ENCODE measurements at regions not wholly inside any gene's neighbourhood (a gene's known extent, or its start where the extent isn't known, plus 50 kb on each side); places are given as distances from the start of the nearest gene placed in this dataset.

GRCh38 chr20:58005581-58006345, 222.7 kb downstream of the ANKRD60 start:
- Mint-ChIP-seq H3K27me3 (peaks cover 15% of the 10 kb centered on the region), H3K27ac (no peak overlapping the region), H3K4me1 (ENCODE audit: unreplicated experiment) (peaks cover 6% of the 10 kb centered on the region), H3K9me3 (no peaks in the 10 kb centered on the region), H3K4me3 (no peak overlapping the region), H3K36me3 (no peaks in the 10 kb centered on the region)
- TF ChIP-seq CTCF (conservative IDR thresholded peaks at IDR 0.05): no peak
- DNase-seq (ENCODE audit: extremely low spot score, unreplicated experiment): no peak

- Mint-ChIP-seq H3K27me3 (peaks cover 15% of the 10 kb centered on the region), H3K4me1 (ENCODE audit: unreplicated experiment) (peaks cover 6% of the 10 kb centered on the region), H3K9me3 (no peaks in the 10 kb centered on the region), H3K27ac (no peak overlapping the region), H3K4me3 (no peak overlapping the region), H3K36me3 (no peaks in the 10 kb centered on the region)
- DNase-seq (ENCODE audit: extremely low spot score, unreplicated experiment): no peak
- TF ChIP-seq CTCF (conservative IDR thresholded peaks at IDR 0.05): no peak
These were observed 223.6 kb downstream of the ANKRD60 start for GRCh38 chr20:58004900-58005299.

- H3K36me3 Mint-ChIP-seq: no peaks in the 10 kb centered on the region
- no peak overlapping the region for H3K4me3 Mint-ChIP-seq
- peaks cover 7% of the 10 kb centered on the region for H3K27me3 Mint-ChIP-seq
- DNase-seq (ENCODE audit: extremely low spot score, unreplicated experiment): no peak
- no peaks in the 10 kb centered on the region for H3K9me3 Mint-ChIP-seq
- H3K4me1 Mint-ChIP-seq (ENCODE audit: unreplicated experiment): peaks cover 6% of the 10 kb centered on the region
- no peak overlapping the region for H3K27ac Mint-ChIP-seq
- no peak for TF ChIP-seq CTCF (conservative IDR thresholded peaks at IDR 0.05)
These were observed 224.3 kb downstream of the ANKRD60 start for GRCh38 chr20:58004146-58004545.

- no peak overlapping the region for H3K27ac Mint-ChIP-seq
- no peaks in the 10 kb centered on the region for H3K36me3 Mint-ChIP-seq
- peaks cover 6% of the 10 kb centered on the region for H3K27me3 Mint-ChIP-seq
- H3K4me3 Mint-ChIP-seq: no peak overlapping the region
- no peak for TF ChIP-seq CTCF (conservative IDR thresholded peaks at IDR 0.05)
- no peaks in the 10 kb centered on the region for H3K9me3 Mint-ChIP-seq
- H3K4me1 Mint-ChIP-seq (ENCODE audit: unreplicated experiment): peaks cover 6% of the 10 kb centered on the region
- no peak for DNase-seq (ENCODE audit: extremely low spot score, unreplicated experiment)
These were observed 224.9 kb downstream of the ANKRD60 start for GRCh38 chr20:58003525-58003924.

- Mint-ChIP-seq H3K4me3 (no peak overlapping the region), H3K36me3 (no peaks in the 10 kb centered on the region), H3K27ac (no peak overlapping the region), H3K27me3 (peaks cover 4% of the 10 kb centered on the region), H3K9me3 (no peaks in the 10 kb centered on the region), H3K4me1 (ENCODE audit: unreplicated experiment) (peaks cover 6% of the 10 kb centered on the region)
- no peak for DNase-seq (ENCODE audit: extremely low spot score, unreplicated experiment)
- no peak for TF ChIP-seq CTCF (conservative IDR thresholded peaks at IDR 0.05)
These were observed 225.6 kb downstream of the ANKRD60 start for GRCh38 chr20:58002901-58003300.

Data from type B pancreatic cell (in vitro differentiated cells).